HG03103 (cell line): ENCODE measurements at regions not wholly inside any gene's neighbourhood (a gene's known extent, or its start where the extent isn't known, plus 50 kb on each side); places are given as distances from the start of the nearest gene placed in this dataset.
"Not testable (repeated sequence)": the region's sequence is repeated elsewhere in the genome, so short reads cannot be mapped to it uniquely, and the experiment has no call there.

Source experiments
- ATAC-seq: cut with Tn5 transposase; IDR thresholded peaks from one replicate; pipeline ENCODE4 v1.9.1; 2021; ENCODE audit warnings: low read depth; ENCODE audit not compliant: unreplicated experiment

DNA sequence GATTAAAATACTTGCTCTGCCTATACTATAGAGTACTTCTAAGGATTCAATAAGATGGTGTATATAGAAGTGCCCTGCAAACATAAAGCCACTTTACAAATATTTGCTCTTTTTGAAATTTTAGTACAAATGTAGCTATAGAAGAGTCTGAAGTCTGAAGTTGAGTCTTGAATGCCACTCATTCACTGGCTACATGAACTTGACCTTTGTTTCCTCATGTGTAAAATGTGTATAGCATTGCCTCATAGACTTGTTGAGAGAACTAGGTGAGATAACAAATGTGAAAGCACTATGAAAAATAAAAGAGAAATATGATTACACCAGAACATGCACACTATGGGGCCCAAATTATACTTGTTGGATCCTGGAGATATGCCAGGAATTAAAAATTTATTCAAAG lies 244.7 kb downstream of the SEC61B start:
- no peak for ATAC-seq

DNA sequence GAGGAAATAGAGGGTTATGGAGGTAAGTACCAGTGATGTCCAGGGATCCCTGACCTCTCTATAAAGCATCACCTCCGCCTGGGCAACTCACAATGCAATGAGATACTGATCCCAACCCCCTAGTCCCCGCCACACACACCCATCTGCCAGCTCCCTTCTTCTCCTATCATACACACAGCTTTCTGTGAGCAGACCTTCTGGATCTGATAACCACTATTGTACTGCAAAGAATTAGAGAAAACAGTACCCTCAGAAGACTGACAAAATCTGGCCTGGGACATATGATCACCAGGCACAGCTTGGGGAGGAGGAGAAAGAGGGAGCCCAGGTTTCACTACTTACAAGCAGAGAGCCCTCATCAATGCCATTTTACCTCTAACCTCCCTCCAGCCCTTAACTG lies 249.0 kb downstream of the SEC61B start:
- ATAC-seq, result no peak

DNA sequence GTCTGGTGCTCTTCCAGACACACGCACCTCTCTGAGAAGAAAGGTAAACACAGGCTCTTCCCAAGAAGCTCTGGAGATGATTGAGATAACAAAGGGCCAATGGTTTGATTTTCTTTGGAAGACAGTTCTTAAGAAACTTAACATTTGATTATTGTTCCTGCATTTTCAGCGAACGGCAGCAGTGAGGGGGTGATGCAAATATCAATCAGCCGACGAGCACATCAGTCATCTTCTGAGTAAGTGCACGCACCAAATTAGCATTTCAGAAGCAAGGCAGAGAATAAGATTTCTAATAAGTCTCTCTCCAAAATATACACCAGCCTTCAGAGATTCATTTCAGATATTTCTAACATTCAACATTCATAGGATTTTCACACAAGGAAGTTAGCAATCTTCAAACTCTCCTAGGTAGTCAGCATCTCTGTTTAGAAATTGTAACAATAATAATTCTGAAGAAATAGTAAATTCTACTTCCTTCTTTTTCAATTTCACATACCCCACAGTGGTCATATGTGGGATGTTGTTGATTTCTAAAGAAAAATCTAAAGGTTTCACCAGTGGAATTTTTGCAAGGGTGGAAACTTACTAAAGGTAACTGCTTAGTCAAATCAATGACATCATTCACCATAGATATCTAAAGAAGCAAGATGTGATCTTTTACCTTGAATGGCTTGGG lies 250.3 kb downstream of the SEC61B start:
- no peak for ATAC-seq

- no peak for ATAC-seq
These were observed 250.8 kb downstream of the SEC61B start for GRCh38 chr9:99472916-99473245.

DNA sequence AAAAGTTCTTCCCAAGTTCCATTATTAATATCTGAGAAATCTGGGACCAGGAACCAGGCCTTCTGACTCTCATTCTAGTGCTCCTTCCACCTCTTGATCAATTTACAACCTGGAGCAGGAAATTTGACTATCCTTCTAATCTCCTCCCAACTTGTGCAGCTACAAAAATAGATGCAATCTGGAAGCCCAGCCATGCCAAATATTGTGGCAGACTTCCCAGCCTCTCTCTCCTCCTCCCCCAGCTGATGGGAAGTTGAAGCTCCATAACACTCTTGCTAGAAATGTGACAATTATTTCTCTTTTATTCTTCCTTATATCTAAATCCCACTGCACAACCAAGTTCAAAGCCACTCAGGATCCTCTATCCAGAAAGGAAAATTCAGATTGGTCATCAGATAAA lies 252.1 kb downstream of the SEC61B start:
- no peak for ATAC-seq

- ATAC-seq, result no peak
These were observed 253.5 kb downstream of the SEC61B start for GRCh38 chr9:99475401-99476065.

DNA sequence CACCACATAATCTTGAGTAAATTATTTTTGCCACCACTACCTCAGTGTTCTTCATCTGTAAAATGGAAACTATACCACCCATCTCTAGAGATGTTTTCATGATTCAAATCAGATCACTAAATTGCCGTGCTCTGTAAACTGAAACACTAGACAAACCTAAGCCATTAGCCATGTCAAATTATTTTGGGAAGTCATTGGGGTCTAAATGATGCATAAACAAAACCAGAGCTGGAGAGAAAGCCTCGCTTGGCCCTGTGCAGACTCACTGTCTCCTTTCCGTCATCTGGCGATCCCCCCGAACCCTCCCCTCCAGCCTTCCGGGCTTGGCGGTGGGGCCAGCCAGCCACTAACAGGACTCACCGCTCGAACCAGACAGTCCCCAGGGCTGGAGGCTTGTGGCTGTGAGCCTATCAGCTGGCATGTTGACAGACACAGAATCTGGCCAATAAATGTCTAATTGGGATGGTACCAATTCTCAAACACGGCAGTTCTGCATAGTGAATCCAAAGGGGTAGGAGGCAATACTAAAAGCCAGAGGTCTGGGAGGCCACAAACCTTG lies 256.5 kb downstream of the SEC61B start:
- ATAC-seq, result no peak

DNA sequence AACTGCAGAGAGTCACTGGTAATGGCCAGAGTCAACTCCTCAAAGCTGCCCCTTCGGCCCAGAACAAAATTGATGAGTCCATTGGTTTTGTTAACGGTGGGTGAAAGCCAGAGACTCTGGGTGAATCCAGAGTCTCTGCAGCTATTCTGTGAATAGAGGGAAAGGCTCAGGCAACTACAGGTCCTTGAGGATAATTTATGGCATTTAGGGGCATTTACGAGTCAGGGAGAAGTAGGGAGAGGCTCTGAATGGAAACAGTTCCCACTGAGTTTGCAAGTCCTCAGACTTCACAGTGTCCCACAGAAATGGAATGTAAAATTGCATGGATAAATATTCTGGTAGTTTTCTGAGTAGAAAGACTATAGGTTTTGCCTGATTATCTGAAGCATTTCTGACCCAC lies 257.8 kb downstream of the SEC61B start:
- ATAC-seq, result no peak

DNA sequence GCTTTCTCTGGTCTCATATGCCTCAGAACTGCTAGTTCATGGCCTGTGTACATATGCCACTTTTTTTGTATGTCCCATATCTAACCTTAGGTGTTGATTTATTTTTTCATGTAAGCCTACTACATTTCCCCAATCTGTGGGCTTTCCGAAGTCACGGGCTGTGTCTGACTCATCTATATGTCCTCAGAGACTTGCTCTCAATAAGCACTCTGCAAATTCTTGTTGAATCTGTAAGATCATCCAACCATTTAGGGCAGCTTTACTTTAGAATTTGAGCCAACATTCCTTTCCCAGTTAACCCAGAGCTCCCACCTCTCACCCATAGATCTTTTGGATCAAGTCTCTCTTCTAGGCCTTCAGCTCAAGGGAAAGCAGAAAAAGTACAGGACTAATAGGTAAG lies 263.4 kb downstream of the SEC61B start:
- ATAC-seq, result no peak

DNA sequence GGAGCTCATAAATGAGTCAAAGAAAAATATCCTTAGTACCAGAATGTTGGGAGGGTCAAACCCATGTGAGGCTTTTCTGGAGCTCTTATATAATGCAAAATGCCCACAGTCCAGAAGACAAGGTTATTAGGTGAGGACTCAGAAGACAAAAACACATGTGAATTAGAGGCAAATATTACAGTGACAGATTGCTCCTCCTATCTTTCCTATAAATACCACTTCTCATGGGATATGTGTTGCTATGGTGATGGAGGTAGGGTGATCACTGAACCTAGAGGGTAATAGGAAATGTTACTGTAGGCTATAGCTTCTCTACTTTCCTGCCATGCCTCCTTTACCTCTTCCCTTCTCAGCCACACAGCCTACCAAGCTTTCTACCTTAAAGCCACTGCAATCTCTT lies 264.6 kb downstream of the SEC61B start:
- no peak for ATAC-seq

GRCh38 chr9:99488131-99489059 lies 266.3 kb downstream of the SEC61B start:
- ATAC-seq, result no peak

DNA sequence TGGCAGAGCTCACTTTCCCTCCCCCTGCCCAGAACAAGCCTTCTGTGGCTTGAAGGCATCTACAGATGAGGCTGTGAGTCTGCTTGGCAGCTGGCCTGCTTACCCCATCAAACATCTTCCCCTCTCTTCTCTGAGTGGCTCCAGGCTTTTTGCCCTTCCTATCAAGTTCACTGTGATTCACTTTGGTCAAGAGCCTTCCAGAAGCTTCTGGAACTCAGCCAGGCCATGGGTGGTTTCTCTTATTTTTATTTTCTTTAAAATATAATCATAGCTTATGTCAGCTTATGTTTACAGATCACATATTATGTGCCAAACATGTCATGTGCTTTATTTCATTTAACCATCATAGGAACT lies 267.0 kb downstream of the SEC61B start:
- no peak for ATAC-seq

DNA sequence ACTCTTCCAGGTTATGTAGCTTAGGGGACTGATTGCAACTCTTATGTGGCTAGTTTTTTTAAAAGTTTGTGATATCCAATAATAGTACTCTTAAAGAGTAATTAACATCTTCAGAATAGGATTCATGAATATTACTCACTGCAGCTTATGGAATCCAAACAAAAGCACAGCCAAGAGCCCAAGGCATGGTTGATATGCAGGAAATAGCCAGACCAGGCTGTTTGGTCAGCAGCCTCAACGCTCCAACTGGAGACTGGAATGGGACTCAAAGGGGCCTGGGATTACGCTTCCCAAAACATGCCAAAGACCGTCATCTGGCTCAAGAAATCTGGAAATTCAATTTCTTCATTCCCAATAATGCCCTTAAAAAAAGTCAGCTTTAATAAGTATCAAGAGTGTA lies 268.6 kb downstream of the SEC61B start:
- ATAC-seq, result no peak

GRCh38 chr9:99491408-99492158 lies 269.5 kb downstream of the SEC61B start:
- no peak for ATAC-seq

GRCh38 chr9:99497641-99498040 lies 275.6 kb downstream of the SEC61B start:
- ATAC-seq, result no peak

DNA sequence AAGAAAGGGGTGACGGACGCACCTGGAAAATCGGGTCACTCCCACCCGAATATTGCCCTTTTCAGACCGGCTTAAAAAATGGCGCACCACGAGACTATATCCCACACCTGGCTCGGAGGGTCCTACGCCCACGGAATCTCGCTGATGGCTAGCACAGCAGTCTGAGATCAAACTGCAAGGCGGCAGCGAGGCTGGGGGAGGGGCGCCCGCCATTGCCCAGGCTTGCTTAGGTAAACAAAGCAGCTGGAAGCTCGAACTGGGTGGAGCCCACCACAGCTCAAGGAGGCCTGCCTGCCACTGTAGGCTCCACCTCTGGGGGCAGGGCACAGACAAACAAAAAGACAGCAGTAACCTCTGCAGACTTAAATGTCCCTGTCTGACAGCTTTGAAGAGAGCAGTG lies 276.9 kb downstream of the SEC61B start:
- ATAC-seq, result not testable (repeated sequence)

DNA sequence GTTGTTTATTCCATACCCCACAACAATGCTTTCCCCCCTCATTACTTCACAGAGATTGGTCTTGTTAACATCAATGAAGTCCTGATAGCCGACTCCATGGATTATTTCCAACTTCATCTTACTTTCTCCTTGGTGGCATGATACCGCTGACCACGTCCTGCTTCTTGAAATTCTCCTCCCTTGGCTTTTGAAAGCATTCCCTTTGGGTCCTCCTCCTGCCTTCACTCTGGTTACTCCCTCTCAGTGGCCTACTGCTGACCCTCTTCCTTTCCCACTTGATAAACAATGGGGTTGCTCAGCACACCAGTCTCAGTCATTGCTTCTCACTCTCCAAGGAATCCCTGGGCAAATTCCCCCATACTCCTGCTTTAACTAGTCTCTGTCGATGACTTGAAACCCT lies 283.9 kb downstream of the SEC61B start:
- no peak for ATAC-seq

DNA sequence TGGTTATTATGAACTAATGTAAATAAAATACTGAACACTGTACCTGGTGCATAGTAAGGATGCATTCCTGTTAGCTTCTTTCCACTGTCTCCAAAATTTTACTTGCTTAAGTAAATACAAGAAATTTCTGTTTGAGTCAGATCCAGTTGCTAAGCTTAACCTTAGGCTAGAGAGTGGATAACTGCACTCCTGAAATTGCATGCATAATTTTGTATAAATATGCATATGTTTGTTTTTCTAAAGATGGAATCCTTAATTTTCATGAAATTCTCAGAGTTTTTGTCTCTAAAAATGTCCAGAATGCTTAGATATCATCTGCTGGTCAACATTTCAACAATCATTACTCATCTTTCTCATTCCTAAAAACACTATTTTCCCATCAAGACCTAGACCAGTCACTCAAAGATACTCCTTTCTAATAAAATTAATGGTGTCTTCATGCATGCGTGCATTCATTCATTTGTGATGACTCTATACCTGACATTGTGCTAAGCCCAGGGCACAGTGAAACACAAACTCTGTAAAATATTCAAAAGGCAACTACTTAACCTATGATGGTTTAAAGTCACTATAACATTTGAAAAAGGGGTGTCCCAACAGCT lies 284.8 kb downstream of the SEC61B start:
- ATAC-seq, result no peak

- ATAC-seq, result no peak
These were observed 287.1 kb downstream of the SEC61B start for GRCh38 chr9:99509065-99509745.
